ENCODE measurements at regions not wholly inside any gene's neighbourhood (a gene's known extent, or its start where the extent isn't known, plus 50 kb on each side); places are given as distances from the start of the nearest gene placed in this dataset.

DNA sequence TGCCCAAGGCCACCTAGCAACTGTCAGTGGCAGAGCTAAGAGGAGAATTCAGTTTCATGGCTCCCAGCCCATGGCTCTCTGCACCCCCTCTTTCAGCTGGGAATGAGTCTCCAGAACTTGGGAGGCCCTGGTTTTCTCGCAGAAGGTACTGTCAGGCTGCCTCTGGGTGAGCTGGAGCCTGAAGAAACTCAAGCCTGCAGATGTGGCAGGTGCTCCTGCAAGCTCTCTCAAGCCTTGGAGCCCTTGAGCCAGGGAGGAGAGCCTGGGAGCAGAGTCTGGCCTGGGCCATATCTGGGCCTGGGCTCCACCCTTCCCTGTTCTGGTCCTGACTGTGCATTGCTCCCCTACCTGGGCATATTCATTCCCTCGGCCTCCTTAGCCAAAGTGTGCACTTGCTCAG, 74.4 kb upstream of the TLE3 start:
- DNase-seq: no peak
- Mint-ChIP-seq H3K9me3 (no peaks in the 10 kb centered on the region), H3K36me3 (ENCODE audit: low read depth) (no peaks in the 10 kb centered on the region), H3K4me3 (no peak overlapping the region), H3K27me3 (ENCODE audit: insufficient read depth) (peaks cover 48% of the 10 kb centered on the region), H3K27ac (no peak overlapping the region), H3K4me1 (ENCODE audit: low read depth) (no peaks in the 10 kb centered on the region)
- no peak for TF ChIP-seq CTCF (IDR thresholded peaks at IDR 0.05)

GRCh38 chr15:70171256-70171886, 73.7 kb upstream of the TLE3 start:
- H3K4me1 Mint-ChIP-seq (ENCODE audit: low read depth): no peaks in the 10 kb centered on the region
- no peak overlapping the region for H3K27ac Mint-ChIP-seq
- no peak for TF ChIP-seq CTCF (IDR thresholded peaks at IDR 0.05)
- H3K36me3 Mint-ChIP-seq (ENCODE audit: low read depth): no peaks in the 10 kb centered on the region
- H3K27me3 Mint-ChIP-seq (ENCODE audit: insufficient read depth): peaks cover 49% of the 10 kb centered on the region
- no peak overlapping the region for H3K4me3 Mint-ChIP-seq
- DNase-seq: no peak
- H3K9me3 Mint-ChIP-seq: no peaks in the 10 kb centered on the region

GRCh38 chr15:70170096-70170699, 72.5 kb upstream of the TLE3 start:
- Mint-ChIP-seq H3K36me3 (ENCODE audit: low read depth) (no peaks in the 10 kb centered on the region), H3K9me3 (no peaks in the 10 kb centered on the region), H3K4me1 (ENCODE audit: low read depth) (no peaks in the 10 kb centered on the region), H3K4me3 (no peak overlapping the region), H3K27me3 (ENCODE audit: insufficient read depth) (peaks cover 55% of the 10 kb centered on the region), H3K27ac (no peak overlapping the region)
- no peak for TF ChIP-seq CTCF (IDR thresholded peaks at IDR 0.05)
- DNase-seq: no peak

- H3K27me3 Mint-ChIP-seq (ENCODE audit: insufficient read depth): peaks cover 57% of the 10 kb centered on the region
- no peak for TF ChIP-seq CTCF (IDR thresholded peaks at IDR 0.05)
- H3K9me3 Mint-ChIP-seq: no peaks in the 10 kb centered on the region
- H3K4me1 Mint-ChIP-seq (ENCODE audit: low read depth): no peaks in the 10 kb centered on the region
- H3K4me3 Mint-ChIP-seq: no peak overlapping the region
- DNase-seq: no peak
- no peaks in the 10 kb centered on the region for H3K36me3 Mint-ChIP-seq (ENCODE audit: low read depth)
- H3K27ac Mint-ChIP-seq: no peak overlapping the region
Observed at GRCh38 chr15:70169147-70169546, 71.4 kb upstream of the TLE3 start.

DNA sequence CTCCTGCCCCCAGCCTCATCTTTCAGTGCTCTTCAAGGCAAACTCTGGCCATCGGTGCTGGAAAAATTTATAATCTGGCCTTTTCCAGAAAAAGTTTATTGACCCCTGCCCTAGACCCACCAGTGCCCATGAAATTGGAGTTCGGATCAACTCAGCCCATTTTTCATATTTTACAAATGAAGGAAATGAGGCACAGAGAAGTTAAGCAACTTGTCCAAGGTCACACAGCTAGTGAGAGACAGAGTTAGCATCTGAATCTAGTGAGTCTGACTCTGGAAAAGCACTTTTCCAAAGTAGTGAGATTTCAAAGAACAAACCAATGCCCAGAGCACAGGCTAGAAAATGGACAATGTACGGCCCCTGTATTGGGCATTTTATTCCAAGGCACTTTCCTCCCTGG, 69.4 kb upstream of the TLE3 start:
- H3K9me3 Mint-ChIP-seq: no peaks in the 10 kb centered on the region
- H3K36me3 Mint-ChIP-seq (ENCODE audit: low read depth): no peaks in the 10 kb centered on the region
- no peak overlapping the region for H3K4me3 Mint-ChIP-seq
- no peak overlapping the region for H3K27ac Mint-ChIP-seq
- peaks cover 56% of the 10 kb centered on the region for H3K27me3 Mint-ChIP-seq (ENCODE audit: insufficient read depth)
- no peak for DNase-seq
- TF ChIP-seq CTCF (IDR thresholded peaks at IDR 0.05): no peak
- H3K4me1 Mint-ChIP-seq (ENCODE audit: low read depth): no peaks in the 10 kb centered on the region
